SK-N-SH treated with all-trans-retinoic acid at 6 μM for 48 hours (cell line): ENCODE measurements at regions not wholly inside any gene's neighbourhood (a gene's known extent, or its start where the extent isn't known, plus 50 kb on each side); places are given as distances from the start of the nearest gene placed in this dataset.
"Not testable (repeated sequence)": the region's sequence is repeated elsewhere in the genome, so short reads cannot be mapped to it uniquely, and the experiment has no call there.

Experiments
- ATAC-seq: fragments of 200-7000 bp; cut with Tn5 transposase; 3 replicates; pipeline ENCODE4 v1.9.1; 2020; ENCODE audit warnings: mild to moderate bottlenecking, moderate library complexity
- ARNTL ChIP-seq: fragments of 450-650 bp; formaldehyde crosslinking; IDR thresholded peaks from 2 replicates; pipeline ENCODE4 v1.5.0; 2020; ENCODE audit warnings: low read depth, mild to moderate bottlenecking, moderate library complexity, borderline replicate concordance
- BACH2 ChIP-seq: fragments of 250-450 bp; sonication (Bioruptor Pico); IDR thresholded peaks from 2 replicates; pipeline ENCODE4 v1.9.0; 2021; ENCODE audit warnings: mild to moderate bottlenecking, borderline replicate concordance
- CSDC2 ChIP-seq: fragments of 250-450 bp; sonication (Bioruptor Pico); IDR thresholded peaks from 2 replicates; pipeline ENCODE4 v1.5.0; 2020; ENCODE audit warnings: mild to moderate bottlenecking, moderate library complexity
- ESRRG ChIP-seq: fragments of 250-450 bp; sonication (Bioruptor Pico); IDR thresholded peaks from 2 replicates; pipeline ENCODE4 v1.6.1; 2021; ENCODE audit warnings: mild to moderate bottlenecking
- GLIS3 ChIP-seq: fragments of 250-450 bp; sonication (Bioruptor Pico); IDR thresholded peaks from 2 replicates; pipeline ENCODE4 v1.5.0; 2020; ENCODE audit warnings: mild to moderate bottlenecking, moderate library complexity
- ISL1 ChIP-seq: fragments of 250-450 bp; sonication (Bioruptor Pico); IDR thresholded peaks from 2 replicates; pipeline ENCODE4 v2.1.2; 2022; ENCODE audit warnings: mild to moderate bottlenecking, moderate library complexity
- OSR1 ChIP-seq: fragments of 250-450 bp; sonication (Bioruptor Pico); IDR thresholded peaks from 2 replicates; pipeline ENCODE4 v1.8.0; 2022; ENCODE audit warnings: moderate library complexity, mild to moderate bottlenecking, inconsistent platforms
- RARB ChIP-seq: fragments of 250-450 bp; sonication (Bioruptor Pico); IDR thresholded peaks from 2 replicates; pipeline ENCODE4 v1.8.0; 2021; ENCODE audit warnings: mild to moderate bottlenecking, moderate library complexity
- SNAI2 ChIP-seq: fragments of 250-450 bp; sonication (Bioruptor Pico); IDR thresholded peaks from 2 replicates; pipeline ENCODE4 v1.5.0; 2020; ENCODE audit warnings: mild to moderate bottlenecking, moderate library complexity
- TCF4 ChIP-seq: fragments of 250-450 bp; sonication (Bioruptor Pico); IDR thresholded peaks from 2 replicates; pipeline ENCODE4 v1.8.0; 2021; ENCODE audit warnings: mild to moderate bottlenecking, moderate library complexity, borderline replicate concordance
- TOX ChIP-seq: fragments of 250-450 bp; sonication (Bioruptor Pico); IDR thresholded peaks from 2 replicates; pipeline ENCODE4 v1.8.0; 2021; ENCODE audit warnings: mild to moderate bottlenecking, moderate library complexity, borderline replicate concordance
- ZC3H10 ChIP-seq: fragments of 250-450 bp; sonication (Bioruptor Pico); IDR thresholded peaks from 2 replicates; pipeline ENCODE4 v1.5.1; 2021; ENCODE audit warnings: mild to moderate bottlenecking, moderate library complexity
- ZFP30 ChIP-seq: fragments of 450-650 bp; formaldehyde crosslinking; IDR thresholded peaks from 2 replicates; pipeline ENCODE4 v1.5.0; 2022; ENCODE audit warnings: mild to moderate bottlenecking, moderate library complexity
- ZNF565 ChIP-seq: fragments of 450-650 bp; formaldehyde crosslinking; conservative IDR thresholded peaks from 2 replicates; pipeline ENCODE4 v1.5.0; 2020; ENCODE audit warnings: low read depth, mild to moderate bottlenecking, moderate library complexity
- ZNF70 ChIP-seq: fragments of 450-650 bp; formaldehyde crosslinking; IDR thresholded peaks from 2 replicates; pipeline ENCODE4 v1.5.0; 2020; ENCODE audit warnings: mild to moderate bottlenecking, moderate library complexity
- ZNF8 ChIP-seq: fragments of 450-650 bp; formaldehyde crosslinking; IDR thresholded peaks from 2 replicates; pipeline ENCODE4 v1.5.0; 2020; ENCODE audit warnings: mild to moderate bottlenecking, moderate library complexity
- TF ChIP-seq, protein P1 (sequence below): fragments of 250-450 bp; sonication (Bioruptor Pico); IDR thresholded peaks from 2 replicates; pipeline ENCODE4 v1.8.0; 2021; ENCODE audit warnings: low read depth, mild to moderate bottlenecking, moderate library complexity, borderline replicate concordance
- TF ChIP-seq, protein P2 (sequence below): fragments of 250-450 bp; sonication (Bioruptor Pico); IDR thresholded peaks from 2 replicates; pipeline ENCODE4 v1.5.0; 2020; ENCODE audit warnings: mild to moderate bottlenecking, moderate library complexity
- TF ChIP-seq, protein P3 (sequence below): fragments of 250-450 bp; sonication (Bioruptor Pico); IDR thresholded peaks from 2 replicates; pipeline ENCODE4 v1.8.0; 2020; ENCODE audit warnings: mild to moderate bottlenecking, moderate library complexity, borderline replicate concordance
- TF ChIP-seq, protein P4 (sequence below): fragments of 250-450 bp; sonication (Bioruptor Pico); IDR thresholded peaks from 2 replicates; pipeline ENCODE4 v1.5.1; 2020; ENCODE audit warnings: low read depth, mild to moderate bottlenecking, moderate library complexity

DNA sequence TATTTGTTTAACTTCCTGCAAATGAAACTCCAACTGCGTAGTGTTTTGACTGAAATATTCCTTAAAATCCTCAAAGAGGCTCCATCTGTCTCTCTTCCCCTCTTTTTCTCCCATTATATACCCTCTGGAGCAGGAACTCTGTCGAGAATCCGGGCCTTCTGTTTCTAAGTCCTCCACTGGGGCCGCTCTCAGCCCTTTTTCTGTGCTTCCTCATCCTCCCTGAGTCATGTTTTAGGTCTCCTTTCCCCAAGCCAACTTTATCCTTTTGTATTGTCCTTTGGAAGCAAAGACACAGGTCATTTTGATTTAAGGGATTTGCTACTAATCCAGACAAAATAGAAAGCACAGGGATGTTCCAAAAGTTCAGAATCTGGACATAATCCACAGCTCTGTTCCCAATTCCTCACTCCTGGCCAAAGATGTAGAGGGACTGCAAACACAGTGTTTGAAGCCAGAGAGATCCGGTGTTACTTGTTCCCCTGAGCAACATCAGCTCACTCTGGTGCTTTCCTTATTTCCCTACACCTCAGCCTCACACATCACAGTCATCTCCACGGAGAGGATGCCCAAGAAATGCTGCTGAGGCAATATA, 131.0 kb upstream of the KLF3 start:
- ATAC-seq, result no peak
- TF ChIP-seq, protein P1, sequence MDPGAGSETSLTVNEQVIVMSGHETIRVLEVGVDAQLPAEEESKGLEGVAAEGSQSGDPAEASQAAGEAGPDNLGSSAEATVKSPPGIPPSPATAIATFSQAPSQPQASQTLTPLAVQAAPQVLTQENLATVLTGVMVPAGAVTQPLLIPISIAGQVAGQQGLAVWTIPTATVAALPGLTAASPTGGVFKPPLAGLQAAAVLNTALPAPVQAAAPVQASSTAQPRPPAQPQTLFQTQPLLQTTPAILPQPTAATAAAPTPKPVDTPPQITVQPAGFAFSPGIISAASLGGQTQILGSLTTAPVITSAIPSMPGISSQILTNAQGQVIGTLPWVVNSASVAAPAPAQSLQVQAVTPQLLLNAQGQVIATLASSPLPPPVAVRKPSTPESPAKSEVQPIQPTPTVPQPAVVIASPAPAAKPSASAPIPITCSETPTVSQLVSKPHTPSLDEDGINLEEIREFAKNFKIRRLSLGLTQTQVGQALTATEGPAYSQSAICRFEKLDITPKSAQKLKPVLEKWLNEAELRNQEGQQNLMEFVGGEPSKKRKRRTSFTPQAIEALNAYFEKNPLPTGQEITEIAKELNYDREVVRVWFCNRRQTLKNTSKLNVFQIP, result no peak
- TF ChIP-seq GLIS3 (CRISPR knock-in tag), result no peak
- TF ChIP-seq ZNF565 (CRISPR knock-in tag), result no peak
- TF ChIP-seq, protein P2, sequence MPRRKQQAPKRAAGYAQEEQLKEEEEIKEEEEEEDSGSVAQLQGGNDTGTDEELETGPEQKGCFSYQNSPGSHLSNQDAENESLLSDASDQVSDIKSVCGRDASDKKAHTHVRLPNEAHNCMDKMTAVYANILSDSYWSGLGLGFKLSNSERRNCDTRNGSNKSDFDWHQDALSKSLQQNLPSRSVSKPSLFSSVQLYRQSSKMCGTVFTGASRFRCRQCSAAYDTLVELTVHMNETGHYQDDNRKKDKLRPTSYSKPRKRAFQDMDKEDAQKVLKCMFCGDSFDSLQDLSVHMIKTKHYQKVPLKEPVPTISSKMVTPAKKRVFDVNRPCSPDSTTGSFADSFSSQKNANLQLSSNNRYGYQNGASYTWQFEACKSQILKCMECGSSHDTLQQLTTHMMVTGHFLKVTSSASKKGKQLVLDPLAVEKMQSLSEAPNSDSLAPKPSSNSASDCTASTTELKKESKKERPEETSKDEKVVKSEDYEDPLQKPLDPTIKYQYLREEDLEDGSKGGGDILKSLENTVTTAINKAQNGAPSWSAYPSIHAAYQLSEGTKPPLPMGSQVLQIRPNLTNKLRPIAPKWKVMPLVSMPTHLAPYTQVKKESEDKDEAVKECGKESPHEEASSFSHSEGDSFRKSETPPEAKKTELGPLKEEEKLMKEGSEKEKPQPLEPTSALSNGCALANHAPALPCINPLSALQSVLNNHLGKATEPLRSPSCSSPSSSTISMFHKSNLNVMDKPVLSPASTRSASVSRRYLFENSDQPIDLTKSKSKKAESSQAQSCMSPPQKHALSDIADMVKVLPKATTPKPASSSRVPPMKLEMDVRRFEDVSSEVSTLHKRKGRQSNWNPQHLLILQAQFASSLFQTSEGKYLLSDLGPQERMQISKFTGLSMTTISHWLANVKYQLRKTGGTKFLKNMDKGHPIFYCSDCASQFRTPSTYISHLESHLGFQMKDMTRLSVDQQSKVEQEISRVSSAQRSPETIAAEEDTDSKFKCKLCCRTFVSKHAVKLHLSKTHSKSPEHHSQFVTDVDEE (CRISPR knock-in tag), result no peak
- no peak for TF ChIP-seq ZC3H10 (CRISPR knock-in tag)
- no peak for TF ChIP-seq ISL1 (CRISPR knock-in tag)
- TF ChIP-seq, protein P3, sequence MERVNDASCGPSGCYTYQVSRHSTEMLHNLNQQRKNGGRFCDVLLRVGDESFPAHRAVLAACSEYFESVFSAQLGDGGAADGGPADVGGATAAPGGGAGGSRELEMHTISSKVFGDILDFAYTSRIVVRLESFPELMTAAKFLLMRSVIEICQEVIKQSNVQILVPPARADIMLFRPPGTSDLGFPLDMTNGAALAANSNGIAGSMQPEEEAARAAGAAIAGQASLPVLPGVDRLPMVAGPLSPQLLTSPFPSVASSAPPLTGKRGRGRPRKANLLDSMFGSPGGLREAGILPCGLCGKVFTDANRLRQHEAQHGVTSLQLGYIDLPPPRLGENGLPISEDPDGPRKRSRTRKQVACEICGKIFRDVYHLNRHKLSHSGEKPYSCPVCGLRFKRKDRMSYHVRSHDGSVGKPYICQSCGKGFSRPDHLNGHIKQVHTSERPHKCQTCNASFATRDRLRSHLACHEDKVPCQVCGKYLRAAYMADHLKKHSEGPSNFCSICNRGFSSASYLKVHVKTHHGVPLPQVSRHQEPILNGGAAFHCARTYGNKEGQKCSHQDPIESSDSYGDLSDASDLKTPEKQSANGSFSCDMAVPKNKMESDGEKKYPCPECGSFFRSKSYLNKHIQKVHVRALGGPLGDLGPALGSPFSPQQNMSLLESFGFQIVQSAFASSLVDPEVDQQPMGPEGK (CRISPR knock-in tag), result no peak
- no peak for TF ChIP-seq ESRRG (CRISPR knock-in tag)
- TF ChIP-seq, protein P4, sequence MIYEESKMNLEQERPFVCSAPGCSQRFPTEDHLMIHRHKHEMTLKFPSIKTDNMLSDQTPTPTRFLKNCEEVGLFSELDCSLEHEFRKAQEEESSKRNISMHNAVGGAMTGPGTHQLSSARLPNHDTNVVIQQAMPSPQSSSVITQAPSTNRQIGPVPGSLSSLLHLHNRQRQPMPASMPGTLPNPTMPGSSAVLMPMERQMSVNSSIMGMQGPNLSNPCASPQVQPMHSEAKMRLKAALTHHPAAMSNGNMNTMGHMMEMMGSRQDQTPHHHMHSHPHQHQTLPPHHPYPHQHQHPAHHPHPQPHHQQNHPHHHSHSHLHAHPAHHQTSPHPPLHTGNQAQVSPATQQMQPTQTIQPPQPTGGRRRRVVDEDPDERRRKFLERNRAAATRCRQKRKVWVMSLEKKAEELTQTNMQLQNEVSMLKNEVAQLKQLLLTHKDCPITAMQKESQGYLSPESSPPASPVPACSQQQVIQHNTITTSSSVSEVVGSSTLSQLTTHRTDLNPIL, result no peak
- TF ChIP-seq CSDC2 (CRISPR knock-in tag), result no peak
- TF ChIP-seq RARB (CRISPR knock-in tag), result no peak
- no peak for TF ChIP-seq TOX
- no peak for TF ChIP-seq SNAI2 (CRISPR knock-in tag)
- TF ChIP-seq, all 23 proteins: peak for 0

DNA sequence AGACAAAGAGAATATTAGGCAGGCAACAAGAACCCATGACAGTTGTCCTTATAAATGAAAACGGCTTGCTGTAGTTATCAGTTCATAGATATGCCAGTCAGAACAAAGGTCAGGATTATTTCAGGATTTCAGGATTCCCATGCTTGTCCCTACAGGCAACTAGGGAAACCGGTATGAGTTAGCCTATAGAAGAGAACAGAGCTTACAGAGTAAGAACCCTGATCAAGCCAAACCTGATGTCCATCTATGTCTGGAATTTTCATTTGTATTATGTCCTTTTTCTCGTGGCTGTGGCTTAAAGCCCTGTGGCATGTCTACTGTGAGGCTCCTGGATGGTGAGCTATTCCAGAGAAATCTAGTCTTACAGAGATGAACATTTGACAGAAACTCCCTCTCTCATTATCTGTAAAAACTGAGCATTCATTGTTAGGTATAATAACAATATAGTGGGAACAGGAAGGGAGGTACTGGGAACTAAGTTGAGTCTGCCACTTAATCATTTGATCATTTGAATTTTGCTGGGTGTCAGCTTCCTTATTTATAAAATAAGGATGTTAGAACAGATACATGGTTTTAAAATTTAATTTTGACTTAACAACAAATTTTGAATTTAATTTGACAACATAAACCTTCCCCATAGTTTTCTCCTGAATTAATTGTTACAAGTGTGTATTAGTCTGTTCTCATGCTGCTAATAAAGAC, 129.5 kb upstream of the KLF3 start:
- ATAC-seq, result no peak
- TF ChIP-seq BACH2 (CRISPR knock-in tag) (no peak), ESRRG (CRISPR knock-in tag) (no peak), ZNF8 (CRISPR knock-in tag) (no peak), ARNTL (CRISPR knock-in tag) (no peak), ZNF70 (no peak), ISL1 (CRISPR knock-in tag) (no peak), SNAI2 (CRISPR knock-in tag) (no peak)
- TF ChIP-seq, protein P1, result no peak

DNA sequence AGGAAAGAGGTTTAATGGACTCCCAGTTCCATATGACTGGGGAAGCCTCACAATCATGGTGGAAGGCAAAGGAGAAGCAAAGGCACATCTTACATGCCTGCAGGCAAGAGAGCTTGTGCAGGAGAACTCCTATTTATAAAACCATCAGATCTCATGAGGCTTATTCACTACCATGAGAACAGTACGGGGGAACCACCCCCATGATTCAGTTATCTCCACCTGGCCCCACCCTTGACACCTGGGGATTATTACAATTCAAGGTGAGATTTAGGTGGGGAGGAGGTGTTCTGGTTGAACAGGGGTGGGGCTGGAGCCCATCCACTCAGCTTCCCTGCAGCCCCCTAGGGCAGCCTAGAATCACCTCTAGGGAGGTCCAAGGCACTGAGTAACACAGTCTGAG, 128.9 kb upstream of the KLF3 start:
- ATAC-seq, result not testable (repeated sequence)

DNA sequence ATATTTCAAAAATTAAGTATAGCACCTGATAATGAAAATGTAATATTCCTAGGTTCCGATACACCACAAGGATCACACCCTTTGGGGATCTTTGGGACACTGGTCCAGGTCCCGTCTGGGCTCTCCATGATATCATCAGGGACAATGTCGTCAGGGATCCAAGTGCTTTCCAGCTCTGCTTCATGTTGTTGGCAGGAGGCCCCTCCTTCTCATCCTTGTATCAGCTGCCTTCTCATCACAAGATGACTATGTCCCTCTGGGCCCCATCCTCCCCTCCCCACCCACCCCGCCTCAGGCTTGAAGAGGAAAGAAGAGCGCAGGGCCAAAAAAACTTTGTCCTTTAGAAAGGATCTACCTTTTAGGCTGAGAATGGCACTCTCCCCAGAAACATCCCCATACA, 128.3 kb upstream of the KLF3 start:
- TF ChIP-seq OSR1 (CRISPR knock-in tag), result no peak
- TF ChIP-seq RARB (CRISPR knock-in tag), result no peak
- TF ChIP-seq SNAI2 (CRISPR knock-in tag), result no peak
- no peak for TF ChIP-seq TCF4 (CRISPR knock-in tag)
- no peak for TF ChIP-seq ZFP30
- TF ChIP-seq ESRRG (CRISPR knock-in tag), result no peak
- TF ChIP-seq, protein P1, result no peak
- no peak for TF ChIP-seq ZNF565 (CRISPR knock-in tag)
- TF ChIP-seq CSDC2 (CRISPR knock-in tag), result no peak
- TF ChIP-seq TOX, result no peak
- no peak for TF ChIP-seq ZNF8 (CRISPR knock-in tag)
- TF ChIP-seq, protein P2 (CRISPR knock-in tag), result no peak
- no peak for TF ChIP-seq BACH2 (CRISPR knock-in tag)
- TF ChIP-seq ISL1 (CRISPR knock-in tag), result no peak
- no peak for TF ChIP-seq ARNTL (CRISPR knock-in tag)
- TF ChIP-seq GLIS3 (CRISPR knock-in tag), result no peak
- ATAC-seq, result no peak
